ENCODE measurements at regions not wholly inside any gene's neighbourhood (a gene's known extent, or its start where the extent isn't known, plus 50 kb on each side); places are given as distances from the start of the nearest gene placed in this dataset.

DNA sequence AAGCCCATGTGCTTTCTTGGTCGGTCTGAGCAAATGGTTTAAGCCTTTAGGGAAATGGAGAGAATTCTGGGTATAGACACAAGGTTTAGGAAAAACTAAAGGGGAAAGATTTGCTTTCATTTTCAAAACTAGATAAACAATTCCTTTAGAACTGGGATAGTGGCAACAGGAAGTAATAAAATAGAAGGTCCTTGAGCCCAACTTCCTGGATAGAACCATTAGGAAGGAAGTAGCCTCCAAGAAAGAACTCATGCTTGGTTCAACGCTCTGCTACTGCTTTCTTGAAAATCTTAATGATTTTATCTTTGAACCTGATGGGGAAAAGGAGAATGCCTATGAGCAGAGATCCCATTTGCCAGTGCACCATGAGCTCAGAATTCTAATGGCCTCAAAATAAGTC lies 147.0 kb upstream of the THRB start:
- no peak for DNase-seq (ENCODE audit: low read depth)

DNA sequence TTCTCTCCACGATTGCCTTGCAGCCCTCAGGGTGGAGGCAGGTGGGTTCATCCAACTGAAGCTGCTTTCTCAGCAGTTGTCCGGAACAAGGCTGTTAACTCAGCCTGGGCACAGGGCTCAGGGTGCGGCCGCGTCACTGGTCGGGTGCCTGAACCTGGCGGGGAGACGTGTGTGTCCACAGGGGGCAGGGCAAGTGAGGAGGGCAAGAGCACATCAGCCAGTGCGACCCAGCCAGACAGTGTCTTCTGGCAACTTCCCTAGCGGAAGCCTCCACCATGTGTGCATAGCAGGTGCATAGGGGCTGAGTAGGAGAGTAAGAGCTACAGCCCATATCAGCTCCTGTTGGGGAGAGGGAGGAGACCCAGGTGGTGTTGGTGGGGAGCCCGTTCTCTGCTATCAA lies 150.4 kb upstream of the THRB start:
- no peak for DNase-seq (ENCODE audit: low read depth)

DNA sequence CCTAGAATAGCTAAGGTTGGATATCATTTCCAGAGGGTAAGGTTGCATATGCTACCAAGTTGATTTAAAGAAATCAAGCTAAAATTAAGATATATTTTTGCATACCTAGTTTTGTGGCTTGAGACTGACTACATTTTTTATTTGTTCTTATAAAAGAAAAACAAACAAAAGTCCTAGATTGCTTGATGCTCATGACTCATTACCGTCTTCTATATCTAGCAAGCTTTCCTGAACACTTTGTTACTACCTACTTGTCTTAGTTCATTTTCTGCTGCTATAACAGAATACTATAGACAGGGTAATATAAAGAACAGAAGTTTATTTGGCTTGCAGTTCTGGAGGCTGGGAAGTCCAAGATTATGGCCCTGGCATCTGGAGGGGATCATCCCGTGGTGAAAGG lies 152.1 kb upstream of the THRB start:
- no peak for DNase-seq (ENCODE audit: low read depth)

DNA sequence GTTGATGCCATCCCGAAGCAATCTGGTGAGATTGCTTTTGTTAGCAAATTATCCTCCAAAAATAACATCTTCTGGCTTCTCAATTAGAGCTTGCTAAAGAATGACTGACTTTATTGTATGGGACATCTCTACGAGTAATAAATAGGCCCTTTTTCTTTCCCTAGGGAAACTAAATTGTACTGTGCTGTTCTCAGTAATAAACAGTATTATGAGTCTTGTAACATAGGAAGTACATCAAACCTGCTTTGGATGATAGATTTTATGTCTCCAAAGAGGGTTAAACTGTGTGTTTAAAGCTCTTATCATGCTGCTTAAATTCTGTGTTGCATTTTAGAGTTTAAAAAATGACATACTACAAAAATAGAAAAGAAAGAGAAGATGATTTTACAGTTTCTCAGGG lies 153.4 kb upstream of the THRB start:
- no peak for DNase-seq (ENCODE audit: low read depth)

DNA sequence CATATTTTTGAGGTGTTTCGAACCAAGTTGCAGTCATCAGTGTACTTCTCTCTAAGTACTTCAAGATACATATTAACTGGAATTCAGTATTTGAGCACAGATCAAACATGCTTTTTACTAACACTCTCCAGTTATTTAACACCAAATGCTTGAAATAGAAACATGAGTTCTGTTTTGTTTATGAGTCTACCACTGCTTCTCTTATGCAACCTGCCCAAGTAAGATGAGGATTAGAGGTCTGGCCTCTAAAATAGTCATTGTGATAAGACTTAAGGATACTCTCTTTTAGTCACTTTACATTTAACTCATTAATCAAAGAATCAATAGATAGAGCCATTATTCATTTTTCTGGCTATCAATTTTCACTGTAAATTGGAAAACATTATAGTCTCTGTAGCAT lies 156.2 kb upstream of the THRB start:
- no peak for DNase-seq (ENCODE audit: low read depth)

DNA sequence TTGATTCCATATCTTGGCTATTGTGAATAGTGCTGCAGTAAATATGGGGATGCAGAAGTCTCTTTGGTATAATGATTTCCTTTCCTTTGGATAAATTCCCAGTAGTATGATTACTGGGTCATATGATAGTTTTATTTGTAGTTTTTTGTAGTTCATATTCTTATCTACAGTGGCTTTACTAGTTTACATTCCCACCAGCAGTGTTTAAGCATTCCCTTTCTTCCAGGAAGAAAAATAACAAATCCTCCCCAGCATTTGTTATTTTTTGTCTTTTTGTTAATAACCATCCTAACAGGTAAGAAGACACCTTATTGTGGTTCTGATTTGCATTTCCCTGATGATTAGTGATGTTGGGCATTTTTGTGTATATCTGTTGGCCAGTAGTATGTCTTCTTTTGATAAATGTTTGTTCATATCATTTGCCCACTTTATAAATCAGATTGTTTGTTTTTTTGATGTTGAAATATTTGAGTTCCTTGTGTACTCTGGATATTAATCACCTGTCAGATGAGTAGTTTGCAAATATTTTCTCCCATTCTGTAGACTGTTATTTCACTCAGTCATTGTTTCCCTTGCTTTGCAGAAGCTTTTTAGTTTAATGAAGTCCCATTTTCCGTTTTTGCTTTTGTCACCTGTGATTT lies 163.3 kb upstream of the THRB start:
- DNase-seq (ENCODE audit: low read depth) = no peak

DNA sequence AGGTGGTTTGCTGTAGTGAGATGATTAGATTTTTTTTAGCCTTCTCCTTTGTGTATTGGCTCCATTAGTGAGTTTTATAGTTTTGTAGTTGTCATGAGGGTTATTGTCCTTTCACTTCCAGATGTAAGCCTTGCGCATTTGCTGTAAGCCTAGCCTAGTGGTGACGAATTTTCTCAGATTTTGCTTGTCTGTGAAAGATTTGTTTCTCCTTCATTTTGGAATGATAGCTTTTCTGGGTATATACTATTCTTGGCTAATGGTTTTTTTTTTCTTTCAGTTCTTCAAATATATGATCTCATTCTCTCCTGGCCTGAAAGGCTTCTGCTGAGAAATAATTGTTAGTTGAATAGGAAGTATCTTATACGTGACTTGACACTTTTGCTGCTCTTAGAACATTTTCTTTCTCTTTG lies 166.5 kb upstream of the THRB start:
- DNase-seq (ENCODE audit: low read depth) = no peak

DNA sequence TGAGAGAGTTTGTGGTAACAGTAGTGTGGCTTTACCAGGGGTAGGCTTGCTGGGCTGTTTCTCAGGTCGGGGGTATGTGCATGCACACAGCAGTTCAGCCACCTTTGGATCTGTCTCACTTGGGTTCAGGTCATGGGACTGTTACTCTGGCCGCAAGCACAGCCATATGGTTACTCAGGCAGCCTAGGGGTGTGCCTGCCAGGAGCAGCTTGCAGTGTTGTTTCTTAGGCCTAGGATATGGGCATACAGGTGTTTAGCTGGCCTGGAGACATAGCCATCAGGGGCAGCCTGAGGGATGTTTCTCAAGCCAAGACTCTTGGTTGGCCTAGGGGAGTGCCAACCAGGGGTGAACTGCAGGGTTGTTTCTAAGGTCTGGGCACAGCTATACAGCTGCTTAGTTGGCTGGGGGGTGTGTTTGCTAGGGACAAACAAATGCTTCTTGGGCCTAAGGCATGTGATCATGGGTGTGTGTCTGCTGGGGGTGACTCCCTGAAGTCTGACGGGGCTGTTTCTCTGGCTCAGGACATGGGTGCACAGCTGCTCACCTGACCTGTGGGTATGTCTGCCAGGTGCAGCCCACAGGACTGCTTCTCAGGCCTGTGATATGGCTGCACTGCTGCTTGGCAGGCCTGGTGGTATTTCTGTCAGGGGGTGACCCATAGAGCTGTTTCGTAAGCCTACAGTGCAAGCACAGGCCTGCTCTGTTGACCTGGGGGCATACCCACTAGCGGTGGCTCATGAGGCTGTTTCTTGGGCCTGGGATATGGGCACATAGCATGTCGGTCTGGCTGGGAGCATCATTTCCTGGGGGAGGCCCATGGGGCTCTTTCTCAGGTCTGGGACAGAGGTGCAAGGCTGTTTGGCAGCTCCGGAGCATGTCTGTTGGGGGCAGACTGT lies 168.0 kb upstream of the THRB start:
- DNase-seq (ENCODE audit: low read depth) = no peak

DNA sequence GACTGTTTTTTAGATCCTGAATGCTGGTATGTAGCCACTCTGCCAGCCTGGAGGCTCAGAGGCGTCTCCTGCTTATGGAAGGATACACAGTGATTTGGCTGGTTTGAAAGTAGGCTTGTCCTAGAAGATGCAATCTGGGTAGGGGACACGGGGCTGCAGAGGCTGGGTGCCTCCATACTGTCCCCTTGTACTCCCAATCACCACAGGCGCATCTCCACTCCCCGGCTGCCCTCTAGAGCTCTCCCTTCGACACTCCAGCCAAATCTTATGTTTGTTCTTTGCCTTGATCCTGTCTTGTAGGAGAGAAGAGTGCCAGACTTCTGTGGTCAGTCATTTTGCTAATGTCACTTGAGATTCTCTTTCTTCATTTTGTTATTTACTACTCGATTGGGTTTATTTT lies 168.8 kb upstream of the THRB start:
- DNase-seq (ENCODE audit: low read depth) = no peak

DNA sequence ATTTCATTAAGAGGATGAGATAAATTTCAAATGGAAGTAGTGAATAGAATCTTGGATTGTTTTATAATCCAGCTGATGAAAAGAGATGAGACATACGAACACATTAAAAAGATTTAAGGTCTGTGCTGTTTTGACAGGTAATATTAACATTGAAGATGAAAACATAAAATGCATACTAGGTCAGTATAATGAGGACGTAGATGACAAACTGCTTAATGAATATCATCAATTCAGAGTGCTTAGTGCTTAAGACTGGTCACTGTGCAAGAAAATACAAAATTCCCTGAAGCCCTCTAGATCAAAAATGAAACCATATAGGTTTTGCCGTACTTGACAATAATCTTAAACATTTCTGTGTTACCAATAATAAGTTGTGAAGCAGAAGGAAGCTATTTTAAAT lies 173.4 kb upstream of the THRB start:
- DNase-seq (ENCODE audit: low read depth) = no peak

DNA sequence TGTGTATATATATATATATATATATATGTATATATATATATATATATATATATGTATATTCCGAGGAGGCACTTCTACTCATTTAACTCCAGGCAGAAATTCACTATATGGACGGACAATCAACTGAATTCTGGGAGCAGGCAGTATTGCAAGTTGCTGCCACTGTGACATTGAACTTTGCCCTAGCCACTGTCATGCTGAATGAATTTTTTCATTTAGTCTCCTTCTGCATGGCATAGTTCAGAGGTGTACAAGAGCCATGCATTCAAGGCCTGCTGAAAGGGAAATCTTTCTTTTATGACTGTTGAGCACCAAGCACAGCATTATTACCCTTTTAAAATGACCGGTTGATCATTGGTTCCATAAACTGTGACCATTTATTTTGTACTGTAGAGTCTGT lies 176.2 kb upstream of the THRB start:
- no peak for DNase-seq (ENCODE audit: low read depth)

DNA sequence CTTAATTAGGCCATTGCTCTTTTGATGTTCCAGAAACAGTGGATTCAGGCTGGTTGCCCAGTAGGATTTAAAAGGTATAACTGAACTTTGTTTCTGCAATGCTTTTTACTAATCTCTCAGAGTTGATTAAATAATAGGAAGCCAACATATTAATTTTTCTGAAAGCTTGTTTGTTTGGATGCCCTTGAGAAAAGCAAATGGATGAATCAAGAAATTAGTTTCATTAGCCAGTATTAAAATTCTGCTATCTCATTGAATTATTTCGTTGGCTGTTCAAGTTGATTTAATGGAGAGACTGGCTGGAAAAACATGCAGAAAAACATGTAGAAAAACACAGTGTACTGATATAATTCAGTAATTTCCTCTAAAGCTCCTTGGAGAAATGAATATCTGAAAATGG lies 178.9 kb upstream of the THRB start:
- no peak for DNase-seq (ENCODE audit: low read depth)

DNA sequence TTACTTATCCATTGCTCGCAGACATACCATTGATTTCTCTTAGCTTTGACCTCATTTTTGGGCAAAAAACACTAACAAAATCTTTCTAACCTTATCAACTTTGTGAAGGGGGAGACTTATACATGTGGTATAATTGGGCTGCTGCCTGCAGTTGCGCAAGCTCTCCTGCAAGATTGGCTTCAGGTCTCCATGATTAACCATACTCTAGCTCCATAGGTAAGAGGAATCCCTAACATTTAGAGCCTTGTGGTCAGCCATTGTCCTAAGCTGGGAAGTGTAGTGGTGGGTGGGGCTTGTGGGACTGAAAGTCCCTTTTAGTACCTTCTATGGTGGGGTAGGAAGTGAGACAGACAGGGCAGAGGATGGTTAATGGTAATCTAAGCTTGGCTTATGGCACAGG lies 179.6 kb upstream of the THRB start:
- no peak for DNase-seq (ENCODE audit: low read depth)

DNA sequence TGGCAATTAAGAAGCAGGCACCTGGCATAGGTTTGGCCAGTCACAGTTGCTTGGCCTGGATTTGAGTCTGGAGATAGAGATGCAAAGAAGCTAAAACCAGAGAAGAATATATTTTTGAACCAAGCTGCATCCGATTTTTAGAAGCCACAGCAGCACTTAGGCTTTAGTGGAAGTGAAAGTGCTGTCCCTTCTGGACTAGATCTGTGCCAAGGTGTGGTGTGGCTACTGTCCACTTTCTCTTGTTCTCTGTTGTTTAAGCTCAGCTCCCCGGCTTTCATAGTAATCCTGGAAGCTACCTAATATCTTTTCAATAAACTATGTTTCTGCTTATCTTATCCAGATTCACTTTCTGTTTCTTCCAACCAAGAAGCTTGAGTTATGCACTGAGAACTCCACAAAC lies 183.4 kb upstream of the THRB start:
- DNase-seq (ENCODE audit: low read depth) = no peak

DNA sequence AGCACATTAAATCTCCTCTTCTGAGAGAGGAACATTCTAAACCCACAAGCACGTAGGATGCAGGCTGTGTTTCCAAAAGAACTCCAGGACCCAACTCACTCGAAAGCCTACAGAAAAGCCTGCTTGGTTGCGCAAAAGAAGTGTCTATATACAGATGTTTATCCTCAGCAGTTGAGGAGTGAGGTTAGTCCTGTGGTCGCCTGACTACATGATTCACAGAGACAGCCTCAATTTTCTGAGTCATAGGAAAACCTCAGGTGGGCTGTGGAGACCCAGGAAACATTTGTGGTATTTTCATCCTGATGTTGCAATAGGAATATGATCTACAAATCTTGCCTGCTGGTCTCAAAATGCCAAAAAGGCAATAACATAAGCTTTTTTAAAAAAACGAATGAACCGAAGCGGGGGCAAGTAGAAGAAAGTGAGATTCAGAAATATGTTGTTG lies 183.8 kb upstream of the THRB start:
- DNase-seq (ENCODE audit: low read depth) = peak; percentile 97

DNA sequence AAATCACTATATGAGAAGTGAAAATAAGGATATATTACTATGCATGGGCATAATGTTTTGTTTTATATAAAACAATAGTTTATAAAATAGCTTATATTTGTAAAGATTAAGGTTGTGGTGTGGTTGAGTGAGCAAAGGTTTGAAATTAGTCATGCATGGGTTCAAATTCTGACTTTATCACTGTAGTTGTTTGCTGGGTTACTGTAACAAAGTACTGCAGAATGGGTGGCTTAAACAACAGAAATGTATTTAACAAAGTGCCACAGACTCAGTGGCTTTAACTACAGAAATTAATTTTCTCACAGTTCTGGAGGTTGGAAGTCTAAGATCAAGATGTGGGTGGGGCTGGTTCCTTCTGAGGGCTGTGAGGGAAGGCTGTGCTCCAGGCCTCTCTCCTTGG lies 184.8 kb upstream of the THRB start:
- DNase-seq (ENCODE audit: low read depth) = no peak

DNA sequence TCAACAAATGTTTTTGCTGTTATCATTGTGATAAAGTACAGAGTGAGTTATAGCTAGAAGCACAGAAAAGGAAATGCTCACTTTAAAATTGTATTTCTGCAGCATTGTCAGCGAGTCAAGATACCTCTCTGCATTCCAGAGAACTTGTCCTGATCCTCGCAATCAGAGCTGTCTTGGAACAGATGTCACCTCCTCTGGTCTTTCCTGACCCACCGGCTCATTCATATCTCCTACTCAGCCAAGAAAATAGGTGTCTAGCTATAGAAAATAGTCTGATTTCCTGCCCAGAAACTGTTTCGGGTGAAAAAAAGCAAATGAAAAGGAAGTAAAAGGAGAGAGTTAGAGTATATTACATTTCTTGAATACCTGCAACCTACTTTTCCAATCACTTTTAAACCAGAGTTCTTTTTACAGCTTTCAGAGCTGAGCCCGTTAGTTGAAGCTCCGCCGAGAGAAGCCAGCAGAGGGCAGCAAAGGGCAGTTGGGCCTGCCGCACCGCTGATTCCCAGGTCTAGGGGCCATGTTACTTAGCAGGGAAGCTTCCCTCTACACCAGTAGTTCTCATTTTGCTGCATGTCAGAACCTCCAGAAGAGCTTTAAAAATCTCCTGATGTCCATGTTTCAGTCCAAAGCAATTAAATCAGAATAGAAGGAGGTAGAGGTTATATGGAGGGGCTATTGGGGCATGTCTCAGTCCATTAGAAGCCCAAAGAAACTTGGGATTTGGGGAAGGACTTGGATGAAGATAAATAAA lies 185.7 kb upstream of the THRB start:
- no peak for DNase-seq (ENCODE audit: low read depth)

DNA sequence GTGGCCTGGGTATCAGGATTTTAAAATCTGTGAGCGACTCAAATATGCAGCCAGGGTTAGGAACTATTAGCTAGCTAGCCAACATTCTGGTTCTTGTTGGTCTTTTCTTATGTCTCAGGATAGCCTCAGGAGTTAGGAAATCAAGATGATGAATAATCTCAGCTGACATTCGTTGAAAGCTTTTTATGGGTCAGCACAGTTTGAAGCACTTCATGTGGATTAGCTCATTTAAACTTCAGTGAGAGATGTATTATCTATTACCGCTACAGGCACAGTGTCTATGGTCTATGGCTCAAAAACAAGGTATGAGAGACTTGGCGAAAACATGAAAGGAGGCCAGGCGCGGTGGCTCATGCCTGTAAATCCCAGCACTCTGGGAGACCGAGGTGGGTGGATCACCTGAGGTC lies 187.5 kb upstream of the THRB start:
- DNase-seq (ENCODE audit: low read depth) = peak; percentile 69

DNA sequence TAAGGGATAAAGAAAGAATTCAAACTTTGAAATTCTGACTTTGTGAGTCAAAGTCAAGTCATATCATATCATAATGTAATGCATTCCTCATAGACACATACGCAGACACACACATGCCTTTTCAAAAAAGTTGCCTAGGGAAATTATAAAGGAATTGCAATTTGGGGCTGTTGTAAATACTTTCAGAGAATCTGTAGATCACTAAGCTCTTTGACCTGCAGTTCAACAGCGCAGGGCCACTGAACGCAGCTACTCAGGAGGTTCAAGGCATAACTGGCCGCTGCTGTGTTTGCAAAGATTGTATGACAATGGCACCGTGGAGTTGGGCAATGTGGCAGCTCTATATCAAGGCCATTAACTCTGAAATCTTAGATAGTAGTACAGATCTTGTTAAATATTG lies 188.4 kb upstream of the THRB start:
- no peak for DNase-seq (ENCODE audit: low read depth)

DNA sequence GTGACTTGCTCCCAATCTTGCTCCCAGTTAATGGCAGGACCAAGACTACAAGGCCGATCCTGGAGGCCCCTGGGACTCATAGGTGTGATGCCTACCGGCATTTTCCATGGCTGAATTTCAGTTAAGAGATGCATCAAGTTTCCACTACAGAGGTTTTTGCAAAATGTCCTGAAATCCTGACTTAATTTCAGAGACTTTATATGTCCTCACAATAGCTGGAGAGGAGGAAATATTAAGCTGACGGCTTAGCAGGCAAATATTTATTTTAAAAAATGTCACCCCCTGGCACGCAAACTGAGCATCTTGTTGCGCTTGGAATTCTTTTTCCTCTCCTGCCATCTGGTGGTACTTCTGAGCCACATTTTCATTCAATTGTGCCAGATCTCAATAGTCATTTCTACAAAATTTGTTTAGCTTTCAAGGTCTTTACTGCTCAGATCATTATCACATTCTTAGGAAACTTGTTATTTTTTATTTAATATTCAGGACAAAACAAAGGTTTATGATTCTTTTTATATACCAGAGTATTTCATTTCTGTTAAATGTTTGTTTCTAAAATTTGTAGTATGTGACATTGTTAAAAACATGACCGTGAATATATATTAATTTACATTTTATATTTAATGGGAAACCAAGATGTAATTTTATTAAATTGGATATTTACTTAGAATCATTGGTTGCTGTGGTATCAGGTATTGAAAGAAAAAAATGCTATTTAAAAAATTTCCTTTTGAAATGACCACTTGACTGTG lies 189.2 kb upstream of the THRB start:
- DNase-seq (ENCODE audit: low read depth) = peak; percentile 51

DNA sequence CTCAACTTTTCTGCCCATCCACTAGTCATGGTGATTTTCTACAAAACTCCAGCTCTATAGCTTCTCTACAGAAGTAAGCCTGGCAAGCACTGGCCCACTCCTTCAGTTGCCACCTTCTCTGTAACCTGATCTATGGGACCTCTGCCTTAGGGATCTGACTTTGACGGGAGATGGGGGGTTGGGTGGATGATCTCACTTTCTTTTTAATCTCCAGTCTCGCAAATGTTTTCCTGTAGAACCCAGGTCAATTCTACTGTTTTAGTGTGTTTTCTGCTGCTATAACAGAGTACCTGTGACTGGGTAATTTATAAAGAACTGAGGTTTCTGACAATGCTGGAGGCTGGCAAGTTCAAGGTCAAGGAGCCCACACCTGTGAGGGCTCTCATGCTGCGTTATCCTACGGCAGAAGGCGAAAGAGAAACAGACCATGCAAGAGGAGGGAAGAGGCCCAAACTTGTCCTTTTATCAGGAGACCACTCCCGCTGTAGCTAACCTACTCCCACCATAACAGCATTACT lies 189.9 kb upstream of the THRB start:
- no peak for DNase-seq (ENCODE audit: low read depth)

DNA sequence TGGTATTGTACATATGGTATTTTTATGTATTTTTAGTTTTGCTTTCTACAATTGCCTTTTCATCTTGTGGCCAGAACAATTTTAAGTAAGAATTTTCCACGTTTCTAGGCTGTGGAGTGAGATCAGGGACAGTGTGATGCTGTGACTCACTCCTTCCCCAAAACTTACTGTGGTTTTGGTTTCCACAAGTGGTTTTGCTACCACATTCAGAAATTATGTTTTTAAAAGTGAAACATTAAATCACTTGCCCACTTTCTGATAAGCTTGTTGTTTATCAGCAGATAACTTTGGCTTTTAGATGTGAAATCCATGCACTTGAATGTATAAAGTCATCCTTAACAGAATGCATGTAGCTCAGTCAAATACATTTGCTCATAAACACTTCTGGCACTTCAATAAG lies 192.2 kb upstream of the THRB start:
- peak; percentile 73 for DNase-seq (ENCODE audit: low read depth)
